ENCODE measurements at regions not wholly inside any gene's neighbourhood (a gene's known extent, or its start where the extent isn't known, plus 50 kb on each side); places are given as distances from the start of the nearest gene placed in this dataset.

DNA sequence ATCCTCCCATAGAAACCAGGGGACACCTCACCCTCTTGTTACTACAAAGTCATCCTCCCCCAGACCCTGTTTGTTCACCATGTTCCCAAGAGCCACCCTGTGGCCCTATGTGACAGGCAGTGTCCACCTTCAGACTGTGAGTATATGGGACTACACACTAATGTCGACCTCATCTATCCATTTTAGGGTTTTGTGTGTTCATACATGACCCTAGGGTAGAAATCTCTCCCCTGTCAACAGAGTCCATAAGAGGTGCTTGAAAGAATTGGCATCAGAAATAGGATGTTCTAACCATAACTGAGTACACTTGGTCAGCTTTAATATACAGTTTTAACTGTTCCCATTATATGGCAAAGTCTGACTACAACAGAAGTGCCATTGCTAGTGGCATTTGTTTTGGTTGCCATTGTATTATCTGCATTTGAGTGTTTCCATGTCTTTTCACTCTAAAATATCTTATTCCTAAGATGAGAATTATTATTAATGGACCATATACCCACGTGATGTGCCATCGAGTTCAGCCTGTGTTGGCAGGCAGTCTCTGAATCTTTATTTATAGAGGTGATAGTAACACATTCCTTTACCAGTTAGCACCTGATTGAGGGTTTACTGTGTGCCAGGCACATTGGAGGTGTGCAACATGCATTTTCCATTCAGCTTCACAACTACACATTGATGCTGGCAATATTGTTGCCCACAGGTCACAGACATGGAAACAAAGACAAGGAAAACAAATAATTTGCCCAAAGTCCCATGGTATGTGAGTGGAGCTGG, 590.6 kb upstream of the IGFBP3 start:
- no peak for TF ChIP-seq TAF1 (IDR thresholded peaks at IDR 0.05; ENCODE audit: low read depth, low read length)
- TF ChIP-seq POLR2A (IDR thresholded peaks at IDR 0.05; ENCODE audit: low read depth, low read length), result no peak
- no peak for TF ChIP-seq POLR2AphosphoS5 (IDR thresholded peaks at IDR 0.05; ENCODE audit: low read depth, low read length)
- TF ChIP-seq SPI1 (IDR thresholded peaks at IDR 0.05; ENCODE audit: low read depth, low read length), result no peak
- TF ChIP-seq PAX5 (IDR thresholded peaks at IDR 0.05; ENCODE audit: insufficient read depth, low read length, severe bottlenecking), result no peak
